Ectodermal cell (in vitro differentiated cells): ENCODE measurements at regions not wholly inside any gene's neighbourhood (a gene's known extent, or its start where the extent isn't known, plus 50 kb on each side); places are given as distances from the start of the nearest gene placed in this dataset.

ENCODE experiments used
- H3K27ac ChIP-seq: 2 replicates; pipeline ENCODE4 v1.7.0; 2013; ENCODE audit warnings: mild to moderate bottlenecking, low read depth, low read length; ENCODE audit not compliant: insufficient read depth, poor library complexity, severe bottlenecking
- H3K27me3 ChIP-seq: 2 replicates; pipeline ENCODE4 v1.7.0; 2013; ENCODE audit warnings: mild to moderate bottlenecking, low read length; ENCODE audit not compliant: insufficient read depth, control insufficient read depth, poor library complexity, severe bottlenecking
- H3K36me3 ChIP-seq: one replicate; pipeline ENCODE4 v1.7.0; 2013; ENCODE audit warnings: low read length; ENCODE audit not compliant: control insufficient read depth, insufficient read depth
- H3K4me1 ChIP-seq: one replicate; pipeline ENCODE4 v1.7.0; 2013; ENCODE audit warnings: low read length; ENCODE audit not compliant: control insufficient read depth, insufficient read depth
- H3K4me3 ChIP-seq: 2 replicates; pipeline ENCODE4 v1.7.0; 2013; ENCODE audit warnings: low read depth, low read length, control low read depth; ENCODE audit not compliant: insufficient read depth
- H3K9me3 ChIP-seq: 2 replicates; pipeline ENCODE4 v1.7.0; 2013; ENCODE audit warnings: mild to moderate bottlenecking, low read length, moderate library complexity; ENCODE audit not compliant: control insufficient read depth
- WGBS, 2 experiments: methylation state at CpG; one replicate each; pipeline ENCODE4 v1.1.7; 2013; ENCODE audit warnings: missing lambda C conversion rate in 2 of 2; 5-methylcytosine and 5-hydroxymethylcytosine counted together

DNA sequence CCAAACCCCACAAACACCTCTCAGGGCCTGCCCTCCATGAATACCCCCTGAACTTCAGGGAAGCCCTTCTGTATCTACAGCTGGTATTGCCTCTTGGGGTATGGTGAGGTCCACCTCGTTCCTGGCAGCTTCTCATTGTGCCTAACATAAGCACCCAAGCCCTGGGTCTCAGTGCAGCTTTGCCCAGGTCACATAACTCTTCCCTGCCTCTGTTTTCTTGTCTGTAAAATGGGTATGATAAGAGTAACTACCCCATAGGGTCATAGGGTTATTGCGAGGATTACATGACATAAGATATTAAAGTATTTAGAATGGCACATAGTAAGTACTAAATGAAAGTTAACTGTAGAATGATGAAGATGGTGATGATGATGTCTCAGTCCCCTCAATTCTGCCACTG, 190.0 kb upstream of the PWP1 start:
- Histone ChIP-seq H3K36me3 (no peaks in the 10 kb centered on the region), H3K27me3 (no peaks in the 10 kb centered on the region), H3K9me3 (no peaks in the 10 kb centered on the region), H3K27ac (no peak overlapping the region), H3K4me1 (peaks cover 3% of the 10 kb centered on the region), H3K4me3 (no peak overlapping the region)
- whole genome bisulfite sequencing, 2 experiments = 73 to 94% methylated on average over 1 to 2 of the region's 2 CpGs

DNA sequence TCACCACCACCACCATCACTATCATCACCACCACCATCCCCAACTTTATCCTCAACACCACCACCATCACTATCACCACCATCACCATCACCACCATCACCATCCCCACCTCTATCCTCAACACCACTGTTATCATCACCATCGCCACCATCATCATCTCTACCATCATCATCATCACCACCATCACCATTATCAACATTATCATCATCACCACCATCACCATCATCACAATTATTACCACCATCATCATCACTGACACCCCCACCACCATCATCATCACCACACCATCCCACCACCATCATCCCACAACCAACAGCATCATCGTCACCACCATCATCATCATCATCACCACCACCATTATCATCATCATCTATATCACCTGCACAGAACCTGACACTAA, 188.4 kb upstream of the PWP1 start:
- H3K27ac ChIP-seq = no peak overlapping the region
- no peaks in the 10 kb centered on the region for H3K27me3 ChIP-seq
- 91 to 94% methylated on average over 2 of the region's 2 CpGs for whole genome bisulfite sequencing, 2 experiments
- H3K9me3 ChIP-seq = no peaks in the 10 kb centered on the region
- H3K4me3 ChIP-seq = no peak overlapping the region
- no peaks in the 10 kb centered on the region for H3K36me3 ChIP-seq
- peaks cover 3% of the 10 kb centered on the region for H3K4me1 ChIP-seq

DNA sequence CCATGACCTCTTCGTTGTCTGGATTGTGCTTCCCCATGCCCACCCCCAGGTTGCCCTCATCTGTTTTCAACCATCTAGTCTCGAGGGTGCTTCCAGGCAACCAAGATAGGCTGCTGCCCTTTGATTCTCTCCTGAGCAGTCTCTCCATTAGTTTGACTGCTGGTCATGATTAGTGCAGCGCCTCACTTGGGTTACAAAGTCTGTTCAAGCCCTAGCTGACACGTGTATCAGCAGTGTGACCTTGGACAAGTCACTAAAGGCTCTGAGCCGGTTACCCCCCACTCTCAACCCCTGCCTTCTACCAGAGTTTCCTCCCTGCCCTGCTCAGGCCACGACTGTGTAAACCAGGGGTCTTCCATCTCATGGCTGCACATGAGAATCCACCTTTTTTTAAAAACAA, 185.3 kb upstream of the PWP1 start:
- no peaks in the 10 kb centered on the region for H3K9me3 ChIP-seq
- no peaks in the 10 kb centered on the region for H3K4me1 ChIP-seq
- H3K27me3 ChIP-seq = no peaks in the 10 kb centered on the region
- H3K36me3 ChIP-seq = no peaks in the 10 kb centered on the region
- H3K4me3 ChIP-seq = no peak overlapping the region
- 88 to 89% methylated on average over 6 of the region's 6 CpGs for WGBS, 2 experiments
- H3K27ac ChIP-seq = no peak overlapping the region

DNA sequence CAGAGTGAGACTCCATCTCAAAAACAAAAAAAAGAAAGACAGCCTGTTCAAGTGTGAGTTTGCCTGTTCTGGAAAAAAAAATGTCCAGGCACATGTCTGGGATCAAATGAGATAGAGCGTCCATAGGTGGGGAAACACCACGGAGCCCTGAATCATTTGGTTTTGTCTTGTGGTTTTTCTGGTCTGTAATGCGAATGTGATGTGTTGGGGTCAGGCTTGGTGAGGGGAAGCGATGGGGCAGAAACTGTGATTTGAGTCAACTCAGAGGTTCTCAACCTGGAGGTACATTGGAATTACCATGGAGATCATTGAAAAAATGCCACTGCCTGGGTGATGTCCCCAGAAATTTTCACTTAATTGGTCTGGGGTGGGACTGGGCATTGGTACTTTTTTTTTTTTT, 183.9 kb upstream of the PWP1 start:
- no peaks in the 10 kb centered on the region for H3K9me3 ChIP-seq
- H3K27me3 ChIP-seq = no peaks in the 10 kb centered on the region
- H3K4me1 ChIP-seq = no peaks in the 10 kb centered on the region
- no peaks in the 10 kb centered on the region for H3K36me3 ChIP-seq
- H3K4me3 ChIP-seq = no peak overlapping the region
- no peak overlapping the region for H3K27ac ChIP-seq
- 95 to 99% methylated on average over 4 of the region's 4 CpGs for WGBS, 2 experiments

DNA sequence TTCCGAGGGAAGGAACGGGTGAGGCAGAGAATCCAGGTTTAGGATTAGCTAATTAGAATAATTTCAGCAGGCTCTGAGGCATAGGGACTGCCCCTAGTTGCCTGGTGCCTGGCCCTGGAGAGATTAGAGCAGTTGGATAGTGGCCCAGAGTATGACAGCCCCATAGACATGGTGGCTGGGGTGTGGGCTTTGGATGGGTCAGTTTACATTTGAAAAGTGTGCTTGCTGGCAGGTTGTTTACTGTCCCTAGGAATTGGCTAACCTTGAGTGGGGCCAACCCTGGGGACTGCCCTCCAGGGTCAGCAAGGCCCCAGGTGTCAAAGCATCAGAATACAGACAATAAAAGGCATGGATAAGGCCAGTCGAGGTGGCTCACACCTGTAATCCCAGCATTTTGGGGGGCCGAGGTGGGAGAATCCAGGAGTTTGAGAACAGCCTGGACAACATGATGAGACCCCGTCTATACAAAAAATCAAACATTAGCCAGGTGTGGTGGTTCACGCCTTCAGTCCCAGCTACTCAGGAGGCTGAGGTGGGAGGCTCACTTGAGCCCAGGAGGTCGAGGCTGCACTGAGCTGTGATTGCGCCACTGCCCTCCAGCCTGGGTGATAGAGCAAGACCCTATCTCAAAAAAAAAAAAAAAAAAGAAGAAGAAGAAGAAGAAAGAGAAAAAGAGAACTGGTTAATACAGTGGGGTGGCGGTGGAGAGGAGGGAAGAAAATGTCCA, 182.3 kb upstream of the PWP1 start:
- H3K9me3 ChIP-seq = no peaks in the 10 kb centered on the region
- H3K27ac ChIP-seq = no peak overlapping the region
- no peaks in the 10 kb centered on the region for H3K27me3 ChIP-seq
- no peaks in the 10 kb centered on the region for H3K4me1 ChIP-seq
- 88 to 91% methylated on average over 9 of the region's 9 CpGs for WGBS, 2 experiments
- H3K36me3 ChIP-seq = no peaks in the 10 kb centered on the region
- H3K4me3 ChIP-seq = no peak overlapping the region

DNA sequence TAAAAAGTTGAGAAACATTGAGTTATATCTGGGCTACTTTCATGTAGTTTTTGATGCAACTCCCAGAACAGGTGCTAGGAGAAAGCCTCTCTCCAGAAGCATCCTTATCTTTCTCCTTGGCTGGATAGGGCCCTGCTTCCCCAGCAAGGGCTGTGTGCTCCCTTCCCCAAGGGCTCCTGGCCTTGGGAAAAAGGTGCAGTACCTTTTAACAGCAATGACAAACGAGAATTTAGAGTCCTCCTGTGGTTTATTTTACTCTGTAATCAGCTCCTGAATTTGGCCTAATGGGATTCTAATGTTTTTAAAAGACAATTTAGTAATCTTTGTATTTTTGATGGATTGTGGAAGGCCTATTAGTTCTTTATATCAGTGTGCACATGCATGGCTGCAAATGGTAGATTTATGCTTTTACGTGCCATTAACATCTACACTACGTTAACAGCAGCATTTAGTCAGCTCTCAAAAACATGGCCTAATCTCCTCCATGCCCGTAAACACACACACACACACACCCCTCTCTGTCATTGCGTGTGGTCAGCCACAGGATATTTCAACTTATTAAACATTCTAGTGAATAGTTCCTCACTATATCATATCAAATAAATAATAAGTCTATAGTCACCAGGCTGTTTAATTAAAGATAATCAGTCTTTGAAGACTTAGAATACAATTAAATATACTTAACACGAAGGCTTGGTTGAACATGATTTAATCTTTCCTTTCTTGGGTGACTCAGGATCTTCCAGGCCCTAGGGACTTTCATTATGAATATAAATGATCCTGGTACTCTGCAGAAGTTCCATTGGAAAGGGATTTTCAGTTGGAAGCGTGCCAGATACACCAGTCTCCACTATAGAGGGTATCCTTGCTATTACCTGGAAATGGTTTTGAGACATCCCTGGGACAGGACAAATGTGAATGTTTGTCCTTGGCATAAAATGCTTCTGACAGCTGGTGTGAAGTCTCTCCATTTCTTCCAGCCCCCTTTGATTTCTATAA, 181.4 kb upstream of the PWP1 start:
- no peaks in the 10 kb centered on the region for H3K9me3 ChIP-seq
- no peaks in the 10 kb centered on the region for H3K4me1 ChIP-seq
- WGBS, 2 experiments = 93 to 94% methylated on average over 6 to 7 of the region's 7 CpGs
- H3K36me3 ChIP-seq = no peaks in the 10 kb centered on the region
- H3K27me3 ChIP-seq = no peaks in the 10 kb centered on the region
- no peak overlapping the region for H3K27ac ChIP-seq
- H3K4me3 ChIP-seq = no peak overlapping the region

DNA sequence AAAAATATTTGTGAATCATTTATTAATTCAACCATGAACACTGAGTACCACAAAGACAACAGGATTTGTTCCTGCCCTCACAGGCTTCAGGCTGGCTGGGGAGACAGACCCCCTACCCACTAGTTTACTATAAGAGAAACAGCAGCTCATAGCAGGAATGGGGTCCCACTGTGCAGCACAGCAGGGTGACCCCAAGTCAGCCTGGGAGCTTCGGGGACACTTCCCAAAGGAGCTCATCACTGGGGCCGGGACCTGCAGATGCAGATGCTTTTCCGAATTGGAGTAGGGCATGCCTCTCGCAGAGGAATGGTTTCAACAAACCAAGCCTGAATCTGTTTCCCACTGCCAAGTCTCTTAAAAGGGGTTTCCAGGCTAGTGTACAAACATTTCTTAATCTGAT, 176.2 kb upstream of the PWP1 start:
- Histone ChIP-seq H3K4me3 (no peak overlapping the region), H3K4me1 (peaks cover 3% of the 10 kb centered on the region), H3K36me3 (no peaks in the 10 kb centered on the region), H3K9me3 (no peaks in the 10 kb centered on the region), H3K27ac (no peak overlapping the region), H3K27me3 (no peaks in the 10 kb centered on the region)
- 60 to 62% methylated on average over 4 of the region's 4 CpGs for WGBS, 2 experiments

DNA sequence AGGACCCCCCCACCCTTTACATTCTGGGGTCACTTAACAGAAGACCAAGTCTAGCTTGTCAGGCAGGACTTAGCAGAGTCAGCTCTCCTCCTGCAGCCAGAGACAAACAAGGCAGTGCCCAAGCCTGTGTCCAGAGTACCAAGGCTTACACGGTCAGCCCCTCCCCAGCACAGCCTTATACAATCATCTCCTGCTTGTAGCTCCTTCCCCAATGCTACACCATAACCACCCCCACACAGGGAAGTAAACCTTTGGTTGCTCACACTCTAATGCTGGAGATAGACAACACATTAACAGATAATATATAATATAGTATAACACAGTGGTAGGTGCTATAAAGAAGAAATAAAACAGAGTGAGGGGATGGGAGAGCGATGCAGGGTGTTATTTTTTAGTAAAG, 175.4 kb upstream of the PWP1 start:
- Histone ChIP-seq H3K4me1 (peaks cover 3% of the 10 kb centered on the region), H3K36me3 (no peaks in the 10 kb centered on the region), H3K27me3 (no peaks in the 10 kb centered on the region), H3K27ac (no peak overlapping the region), H3K4me3 (no peak overlapping the region), H3K9me3 (no peaks in the 10 kb centered on the region)
- 78 to 85% methylated on average over 2 of the region's 2 CpGs for WGBS, 2 experiments

DNA sequence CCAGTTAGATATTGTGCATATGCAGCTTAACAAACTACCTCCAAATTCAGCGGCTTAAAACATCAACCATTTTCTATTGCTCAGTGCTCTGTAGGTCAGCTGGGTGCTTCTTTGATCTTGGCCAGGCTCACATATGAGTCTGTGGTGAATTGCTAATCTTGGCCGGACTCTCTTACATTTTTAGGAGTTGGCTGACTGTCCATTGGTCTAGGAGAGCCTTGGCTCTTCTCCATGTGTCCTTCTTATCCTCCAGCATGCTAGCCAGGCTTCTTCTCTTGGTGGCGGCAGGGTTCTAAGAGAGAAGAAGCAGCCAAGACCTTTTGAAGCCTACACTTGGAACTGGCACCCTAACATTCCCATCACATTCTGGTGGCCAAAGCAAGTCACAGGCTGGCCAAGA, 174.3 kb upstream of the PWP1 start:
- no peaks in the 10 kb centered on the region for H3K36me3 ChIP-seq
- H3K27ac ChIP-seq = no peak overlapping the region
- no peak overlapping the region for H3K4me3 ChIP-seq
- no peaks in the 10 kb centered on the region for H3K27me3 ChIP-seq
- WGBS, 2 experiments = 91 to 96% methylated on average over 3 of the region's 3 CpGs
- peaks cover 3% of the 10 kb centered on the region for H3K4me1 ChIP-seq
- H3K9me3 ChIP-seq = no peaks in the 10 kb centered on the region

DNA sequence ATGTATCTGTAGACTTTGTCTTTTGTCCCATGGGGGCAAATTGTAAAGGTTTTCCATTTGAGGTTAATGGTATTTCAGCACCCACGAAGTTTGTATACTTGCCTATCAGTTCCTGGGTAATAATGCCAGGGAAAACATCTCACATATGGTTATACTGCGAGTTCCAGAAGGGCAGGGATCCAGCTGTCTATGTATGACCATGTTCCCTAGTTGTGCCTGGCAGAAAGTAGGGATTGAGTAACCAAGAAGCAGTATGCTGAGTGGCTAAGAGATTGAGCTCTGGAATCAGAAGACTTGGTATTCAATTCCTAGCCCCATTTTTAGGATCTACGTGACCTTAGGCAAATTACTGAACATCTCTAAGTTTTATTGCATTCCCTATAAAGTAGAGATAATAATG, 173.2 kb upstream of the PWP1 start:
- Histone ChIP-seq H3K4me1 (peaks cover 3% of the 10 kb centered on the region), H3K27ac (no peak overlapping the region), H3K36me3 (no peaks in the 10 kb centered on the region), H3K9me3 (no peaks in the 10 kb centered on the region), H3K4me3 (no peak overlapping the region), H3K27me3 (no peaks in the 10 kb centered on the region)
- WGBS, 2 experiments = 86 to 89% methylated on average over 3 of the region's 3 CpGs
